ENCODE measurements at regions not wholly inside any gene's neighbourhood (a gene's known extent, or its start where the extent isn't known, plus 50 kb on each side); places are given as distances from the start of the nearest gene placed in this dataset.

- TF ChIP-seq ZNF337 (CRISPR knock-in tag; IDR thresholded peaks at IDR 0.05; ENCODE audit: borderline replicate concordance, low read depth) = no peak
- no peak for TF ChIP-seq ZNF639 (CRISPR knock-in tag; conservative IDR thresholded peaks at IDR 0.05)
- no peak for TF ChIP-seq POLR2G (IDR thresholded peaks at IDR 0.05; ENCODE audit: low read depth, low read length)
- TF ChIP-seq ZIK1 (CRISPR knock-in tag; IDR thresholded peaks at IDR 0.05; ENCODE audit: borderline replicate concordance, low read depth) = no peak
- TF ChIP-seq GFI1 (CRISPR knock-in tag; IDR thresholded peaks at IDR 0.05; ENCODE audit: borderline replicate concordance) = no peak
- TF ChIP-seq ZZZ3 (CRISPR knock-in tag; IDR thresholded peaks at IDR 0.05; ENCODE audit: borderline replicate concordance) = no peak
- TF ChIP-seq IRF1 (CRISPR knock-in tag; IDR thresholded peaks at IDR 0.05; ENCODE audit: low read depth) = no peak
- TF ChIP-seq DRAP1 (CRISPR knock-in tag; IDR thresholded peaks at IDR 0.05) = no peak
- TF ChIP-seq SMARCE1 (IDR thresholded peaks at IDR 0.05; ENCODE audit: borderline replicate concordance) = no peak
- no peak for TF ChIP-seq ZNF775 (CRISPR knock-in tag; IDR thresholded peaks at IDR 0.05; ENCODE audit: borderline replicate concordance)
- TF ChIP-seq ZNF24 (IDR thresholded peaks at IDR 0.05) = no peak
- no peak for TF ChIP-seq MAFF (IDR thresholded peaks at IDR 0.05; ENCODE audit: low read depth, low read length)
- TF ChIP-seq MNT (IDR thresholded peaks at IDR 0.05) = no peak
- TF ChIP-seq ZNF350 (CRISPR knock-in tag; IDR thresholded peaks at IDR 0.05; ENCODE audit: borderline replicate concordance, low read depth) = no peak
- TF ChIP-seq NR2F2 (IDR thresholded peaks at IDR 0.05; ENCODE audit: borderline replicate concordance, low read depth) = no peak
- peak; percentile 61; the same call in 1 of the 2 replicates for TF ChIP-seq ZNF280B (CRISPR knock-in tag; IDR thresholded peaks at IDR 0.05; ENCODE audit: borderline replicate concordance)
- no peak for TF ChIP-seq MYC (CRISPR knock-in tag; IDR thresholded peaks at IDR 0.05; ENCODE audit: borderline replicate concordance)
- TF ChIP-seq JUND (CRISPR knock-in tag; IDR thresholded peaks at IDR 0.05) = no peak
- 0 out of 2 replicates have a peak, but pooled peaks have one; percentile 46 for TF ChIP-seq ZNF615 (CRISPR knock-in tag; IDR thresholded peaks at IDR 0.05; ENCODE audit: borderline replicate concordance)
- no peak for TF ChIP-seq AKNA (CRISPR knock-in tag; IDR thresholded peaks at IDR 0.05; ENCODE audit: borderline replicate concordance)
These were observed 78.3 kb downstream of the SNX5 start (continued) for GRCh38 chr20:17890330-17890729.

Measured in HepG2 (cell line).